Gastroesophageal sphincter (tissue), 4 donors: ENCODE measurements at regions not wholly inside any gene's neighbourhood (a gene's known extent, or its start where the extent isn't known, plus 50 kb on each side); places are given as distances from the start of the nearest gene placed in this dataset.

Source experiments
- ATAC-seq: fragments of 150-250 bp; one replicate; pipeline ENCODE4 v1.9.1; 2016; ENCODE audit warnings: mild to moderate bottlenecking, moderate library complexity
- H3K27ac ChIP-seq, 4 donors: fragments of 200-600 bp; sonication (generic) in 3 of 4; 1 replicate in 3 of 4; 2 replicates in 1 of 4; pipeline ENCODE4 v1.5.1; 2016 to 2019
- H3K27me3 ChIP-seq: fragments of 200-600 bp; sonication (generic); one replicate; pipeline ENCODE4 v1.5.1; 2019
- H3K36me3 ChIP-seq, 2 donors: fragments of 200-600 bp; sonication (generic); one replicate each; pipeline ENCODE4 v1.5.1; 2019; ENCODE audit warnings: control low read depth in 1 of 2
- H3K4me1 ChIP-seq, 3 donors: fragments of 200-600 bp; sonication (generic); 1 replicate in 2 of 3; 2 replicates in 1 of 3; pipeline ENCODE4 v1.5.1; 2016 to 2019; ENCODE audit warnings: control low read depth in 2 of 3
- H3K4me3 ChIP-seq, 2 donors: fragments of 200-600 bp; sonication (generic); one replicate each; pipeline ENCODE4 v1.5.1; 2019; ENCODE audit warnings: mild to moderate bottlenecking in 1 of 2, moderate library complexity in 1 of 2
- H3K9me3 ChIP-seq, 3 donors: fragments of 200-600 bp; sonication (generic); one replicate each; pipeline ENCODE4 v1.5.1; 2017 to 2019; ENCODE audit warnings: control low read depth in 2 of 3
- CTCF ChIP-seq, 4 experiments: fragments of 200-600 bp in 2 of 4; fragments of 450-650 bp in 2 of 4; sonication (generic) in 1 of 4; IDR thresholded peaks; one replicate each; pipeline ENCODE4 v1.5.1; 2017 to 2019; ENCODE audit warnings: antibody characterized with exemption in 4 of 4, mild to moderate bottlenecking in 2 of 4, moderate library complexity in 2 of 4
- EP300 ChIP-seq: sonication (generic); formaldehyde crosslinking; IDR thresholded peaks from one replicate; pipeline ENCODE4 v1.6.1; 2017; ENCODE audit warnings: antibody characterized with exemption, mild to moderate bottlenecking
- POLR2A ChIP-seq, 2 donors: fragments of 450-650 bp; IDR thresholded peaks; one replicate each; pipeline ENCODE4 v1.6.1; 2017; ENCODE audit warnings: antibody characterized with exemption in 2 of 2, mild to moderate bottlenecking in 2 of 2, moderate library complexity in 1 of 2
- POLR2AphosphoS5 ChIP-seq: sonication (generic); formaldehyde crosslinking; IDR thresholded peaks from one replicate; pipeline ENCODE4 v1.6.1; 2017; ENCODE audit warnings: antibody characterized with exemption
- WGBS, 2 donors: methylation state at CpG; one replicate each; pipeline ENCODE4 v1.1.5; 2018; ENCODE audit warnings: low coverage in 1 of 2; 5-methylcytosine and 5-hydroxymethylcytosine counted together

DNA sequence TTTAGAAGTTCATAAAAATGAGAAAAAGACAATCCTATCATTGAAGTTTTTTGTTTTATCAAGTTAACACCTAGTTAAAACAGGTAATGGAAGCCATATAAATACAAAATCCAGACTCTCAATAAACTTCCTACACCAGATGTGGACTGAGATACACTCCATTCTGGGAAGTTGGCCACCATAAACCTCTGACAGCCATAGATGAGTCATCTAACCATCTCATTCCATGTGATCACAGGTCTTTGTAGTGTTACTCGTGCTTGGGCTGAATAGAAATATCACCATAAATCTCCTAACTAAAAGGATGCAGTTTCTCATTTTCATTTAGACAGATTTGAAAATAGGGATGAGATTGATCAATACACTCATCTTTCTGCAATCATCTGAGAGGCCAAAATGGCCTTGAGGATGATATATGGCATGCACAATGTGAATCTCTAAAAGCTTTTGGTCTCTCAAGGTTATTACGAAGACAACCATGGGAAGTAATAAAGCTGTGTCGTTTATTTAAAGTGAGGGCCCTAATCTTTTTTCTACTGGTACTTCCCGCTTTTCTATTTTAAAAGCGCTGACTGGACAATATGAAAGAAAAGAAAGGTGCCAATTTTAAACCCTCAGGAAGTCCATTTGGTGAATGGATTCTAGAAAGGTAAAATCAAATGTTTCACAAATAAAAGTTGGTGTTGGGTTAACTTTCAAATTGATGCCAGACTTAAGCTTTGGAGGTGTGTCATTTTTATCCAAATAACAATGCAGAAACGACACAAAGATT lies 155.5 kb downstream of the POLR2M start:
- Histone ChIP-seq H3K36me3 (no peaks in the 10 kb centered on the region), H3K27ac (no peak overlapping the region), H3K27me3 (no peaks in the 10 kb centered on the region), H3K4me3 (no peak overlapping the region), H3K4me1 (no peaks in the 10 kb centered on the region), H3K9me3 (no peaks in the 10 kb centered on the region)
- TF ChIP-seq POLR2AphosphoS5 = no peak
- TF ChIP-seq EP300 = no peak
- TF ChIP-seq CTCF (IDR thresholded peaks at IDR 0.05) = no peak
- TF ChIP-seq POLR2A (IDR thresholded peaks at IDR 0.05) = no peak
- WGBS, 2 donors = 67 to 70% methylated on average over 6 of the region's 6 CpGs
- ATAC-seq = no peak

- TF ChIP-seq EP300 (no peak), POLR2AphosphoS5 (no peak), POLR2A (IDR thresholded peaks at IDR 0.05) (no peak), CTCF (IDR thresholded peaks at IDR 0.05) (no peak)
- Histone ChIP-seq H3K36me3 (no peaks in the 10 kb centered on the region), H3K4me1 (no peaks in the 10 kb centered on the region), H3K9me3 (no peaks in the 10 kb centered on the region), H3K27me3 (peaks cover 6% of the 10 kb centered on the region), H3K4me3 (no peak overlapping the region), H3K27ac (no peak overlapping the region)
- WGBS, 2 donors = 82 to 93% methylated on average over 3 to 4 of the region's 6 CpGs
- no peak for ATAC-seq
Measured at GRCh38 chr15:57862761-57863160, 156.2 kb downstream of the POLR2M start.

DNA sequence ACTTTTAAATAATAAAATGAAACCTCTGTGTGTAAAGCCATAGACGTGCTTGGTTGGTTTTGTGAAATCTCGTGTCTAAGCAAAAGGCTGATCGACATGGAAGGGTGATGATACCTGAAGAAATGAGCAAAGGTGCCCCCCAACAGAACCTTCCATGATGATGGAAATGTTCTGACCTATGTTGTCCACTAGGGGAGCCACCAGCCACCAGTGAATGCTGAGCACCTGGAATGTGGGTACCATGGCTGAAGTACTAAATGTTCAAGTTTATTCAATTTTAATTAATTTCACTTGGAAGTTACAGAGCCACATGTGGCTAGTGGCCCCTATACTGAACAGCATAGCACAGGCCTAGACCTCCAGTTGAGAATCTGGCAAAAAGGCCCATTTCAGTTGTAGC lies 158.8 kb downstream of the POLR2M start:
- H3K27me3 ChIP-seq = peaks cover 9% of the 10 kb centered on the region
- no peak for ATAC-seq
- no peaks in the 10 kb centered on the region for H3K4me1 ChIP-seq
- no peaks in the 10 kb centered on the region for H3K9me3 ChIP-seq
- no peak overlapping the region for H3K4me3 ChIP-seq
- no peaks in the 10 kb centered on the region for H3K36me3 ChIP-seq
- H3K27ac ChIP-seq = no peak overlapping the region
- 90 to 96% methylated on average over 3 of the region's 3 CpGs for WGBS, 2 donors
- TF ChIP-seq CTCF (IDR thresholded peaks at IDR 0.05) = peak in 1 of 4 experiments; percentile 33
- no peak for TF ChIP-seq EP300

DNA sequence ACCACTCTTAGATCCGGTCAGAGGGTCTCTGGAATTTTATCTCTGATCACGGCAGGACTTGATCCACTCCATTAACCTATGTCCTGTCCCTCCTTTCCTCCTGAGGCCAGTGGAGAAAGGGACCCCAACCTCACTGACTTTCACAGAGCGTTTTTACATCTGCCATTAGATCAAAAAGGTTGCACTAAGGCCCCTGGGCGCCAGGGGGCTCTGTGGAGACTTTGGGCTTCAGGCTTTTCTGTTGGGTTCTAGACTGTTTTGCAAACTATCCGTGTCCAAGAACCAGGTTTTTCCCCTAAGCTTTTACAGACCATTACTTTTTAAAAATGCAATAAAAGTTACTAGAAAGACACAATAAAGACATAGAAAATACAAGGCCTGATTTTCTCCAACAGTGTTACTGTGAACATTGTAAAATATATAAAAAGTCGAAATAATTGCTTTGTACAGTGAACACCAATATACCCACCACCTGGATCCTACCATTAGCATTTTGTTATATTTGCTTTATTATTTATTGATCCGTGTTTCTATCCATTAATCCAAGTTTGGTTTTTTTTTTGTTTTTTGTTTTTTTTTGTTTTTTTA lies 159.7 kb downstream of the POLR2M start:
- peaks cover 9% of the 10 kb centered on the region for H3K27me3 ChIP-seq
- no peak overlapping the region for H3K4me3 ChIP-seq
- TF ChIP-seq POLR2AphosphoS5 (no peak), POLR2A (IDR thresholded peaks at IDR 0.05) (no peak), CTCF (IDR thresholded peaks at IDR 0.05) (peak; percentile 19 to 71 (median 42)), EP300 (no peak)
- H3K9me3 ChIP-seq = no peaks in the 10 kb centered on the region
- ATAC-seq = peak; percentile 39
- H3K4me1 ChIP-seq = no peaks in the 10 kb centered on the region
- H3K36me3 ChIP-seq = no peaks in the 10 kb centered on the region
- no peak overlapping the region for H3K27ac ChIP-seq
- 45 to 69% methylated on average over 5 to 7 of the region's 7 CpGs for WGBS, 2 donors
